DND-41 (cell line): ENCODE measurements at regions not wholly inside any gene's neighbourhood (a gene's known extent, or its start where the extent isn't known, plus 50 kb on each side); places are given as distances from the start of the nearest gene placed in this dataset.

ENCODE experiments used
- CTCF ChIP-seq: IDR thresholded peaks from 2 replicates; pipeline ENCODE4 v1.5.1; 2012; ENCODE audit warnings: borderline replicate concordance, low read length, moderate library complexity, mild to moderate bottlenecking; ENCODE audit not compliant: poor library complexity, severe bottlenecking; ENCODE audit errors: extremely low read depth
- EZH2 ChIP-seq: IDR thresholded peaks from 3 replicates; pipeline ENCODE4 v1.6.1; 2012; ENCODE audit warnings: borderline replicate concordance, low read depth, mild to moderate bottlenecking, moderate library complexity, low read length, inconsistent platforms; ENCODE audit not compliant: severe bottlenecking

GRCh38 chr4:183773790-183774189 lies 114.7 kb downstream of the TRAPPC11 start:
- TF ChIP-seq CTCF (no peak), EZH2 (no peak)
